Transverse colon (tissue), 4 donors: ENCODE measurements at regions not wholly inside any gene's neighbourhood (a gene's known extent, or its start where the extent isn't known, plus 50 kb on each side); places are given as distances from the start of the nearest gene placed in this dataset.

Experiments used
- DNase-seq: peaks from one replicate; pipeline ENCODE4 v3.0.0-alpha.2; 2019
- H3K27ac ChIP-seq, 4 donors: fragments of 200-600 bp; sonication (generic); 2 replicates each; pipeline ENCODE4 v1.5.1; 2016 to 2018; ENCODE audit warnings: inconsistent platforms in 4 of 4
- H3K27me3 ChIP-seq: fragments of 200-600 bp; sonication (generic); 2 replicates; pipeline ENCODE4 v1.5.1; 2017; ENCODE audit warnings: inconsistent platforms
- H3K36me3 ChIP-seq, 4 donors: fragments of 200-600 bp; sonication (generic); 2 replicates each; pipeline ENCODE4 v1.5.1; 2017 to 2019; ENCODE audit warnings: inconsistent platforms in 4 of 4
- H3K4me1 ChIP-seq, 4 donors: fragments of 200-600 bp; sonication (generic); 2 replicates each; pipeline ENCODE4 v1.5.1; 2017 to 2020; ENCODE audit warnings: inconsistent platforms in 4 of 4
- H3K4me3 ChIP-seq, 4 donors: fragments of 200-600 bp; sonication (generic); 1 replicate in 1 of 4; 2 replicates in 3 of 4; pipeline versions ENCODE4 v1.5.1 to v1.6.1; 2017 to 2019; ENCODE audit warnings: inconsistent platforms in 4 of 4
- H3K9me3 ChIP-seq, 2 donors: fragments of 200-600 bp; sonication (generic); 2 replicates each; pipeline ENCODE4 v1.5.1; 2017 to 2019; ENCODE audit warnings: inconsistent platforms in 2 of 2
- EP300 ChIP-seq: sonication (generic); formaldehyde crosslinking; IDR thresholded peaks from one replicate; pipeline ENCODE4 v1.6.1; 2017; ENCODE audit warnings: antibody characterized with exemption, low read depth
- POLR2A ChIP-seq: fragments of 450-650 bp; IDR thresholded peaks from one replicate; pipeline ENCODE4 v1.6.1; 2016; ENCODE audit warnings: antibody characterized with exemption, mild to moderate bottlenecking, moderate library complexity
- POLR2AphosphoS5 ChIP-seq, 3 donors: sonication (generic); formaldehyde crosslinking; IDR thresholded peaks; one replicate each; pipeline ENCODE4 v1.6.1; 2016; ENCODE audit warnings: antibody characterized with exemption in 3 of 3
- WGBS, 2 donors: methylation state at CpG; one replicate each; pipeline ENCODE4 v1.1.5; 2018; ENCODE audit warnings: low coverage in 1 of 2; 5-methylcytosine and 5-hydroxymethylcytosine counted together
- in situ Hi-C, 4 donors: fragments of 200-750 bp; cut with MboI; loops; one replicate each; pipeline versions ENCODE4 v1.15.0 to v1.15.1; 2017; ENCODE audit warnings: low sequenced_read_pairs in 3 of 4, low pct_ligation_motif_present in 1 of 4, low pct_unique_long_range_greater_than_20kb in 1 of 4
- intact Hi-C: fragments of 100-400 bp; cut with DNase I; formaldehyde crosslinking; loops from one replicate; pipeline ENCODE4 v1.15.1; 2023; ENCODE audit warnings: low total_unique reads
- TF ChIP-seq, protein P1 (sequence below), 5 experiments: fragments of 200-600 bp in 3 of 5; fragments of 450-650 bp in 2 of 5; sonication (generic) in 3 of 5; IDR thresholded peaks; 1 replicate in 2 of 5; 2 replicates in 3 of 5; pipeline ENCODE4 v1.5.1; 2016 to 2017; ENCODE audit warnings: antibody characterized with exemption in 5 of 5, inconsistent platforms in 3 of 5, mild to moderate bottlenecking in 2 of 5, moderate library complexity in 1 of 5

- no peak for DNase-seq
- 87 to 91% methylated on average over 4 of the region's 4 CpGs for WGBS, 2 donors
- Histone ChIP-seq H3K27ac (no peak overlapping the region), H3K27me3 (no peaks in the 10 kb centered on the region), H3K4me1 (no peaks in the 10 kb centered on the region), H3K4me3 (no peak overlapping the region), H3K9me3 (no peaks in the 10 kb centered on the region), H3K36me3 (no peaks in the 10 kb centered on the region)
- in situ Hi-C loops, result no loop called here
- intact Hi-C loops, result no loop called here
- TF ChIP-seq, protein P1, sequence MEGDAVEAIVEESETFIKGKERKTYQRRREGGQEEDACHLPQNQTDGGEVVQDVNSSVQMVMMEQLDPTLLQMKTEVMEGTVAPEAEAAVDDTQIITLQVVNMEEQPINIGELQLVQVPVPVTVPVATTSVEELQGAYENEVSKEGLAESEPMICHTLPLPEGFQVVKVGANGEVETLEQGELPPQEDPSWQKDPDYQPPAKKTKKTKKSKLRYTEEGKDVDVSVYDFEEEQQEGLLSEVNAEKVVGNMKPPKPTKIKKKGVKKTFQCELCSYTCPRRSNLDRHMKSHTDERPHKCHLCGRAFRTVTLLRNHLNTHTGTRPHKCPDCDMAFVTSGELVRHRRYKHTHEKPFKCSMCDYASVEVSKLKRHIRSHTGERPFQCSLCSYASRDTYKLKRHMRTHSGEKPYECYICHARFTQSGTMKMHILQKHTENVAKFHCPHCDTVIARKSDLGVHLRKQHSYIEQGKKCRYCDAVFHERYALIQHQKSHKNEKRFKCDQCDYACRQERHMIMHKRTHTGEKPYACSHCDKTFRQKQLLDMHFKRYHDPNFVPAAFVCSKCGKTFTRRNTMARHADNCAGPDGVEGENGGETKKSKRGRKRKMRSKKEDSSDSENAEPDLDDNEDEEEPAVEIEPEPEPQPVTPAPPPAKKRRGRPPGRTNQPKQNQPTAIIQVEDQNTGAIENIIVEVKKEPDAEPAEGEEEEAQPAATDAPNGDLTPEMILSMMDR (IDR thresholded peaks at IDR 0.05), result no peak
- TF ChIP-seq POLR2AphosphoS5 (IDR thresholded peaks at IDR 0.05) (no peak), EP300 (no peak), POLR2A (no peak)
Measured at GRCh38 chr1:232238009-232238408, 391.9 kb downstream of the SIPA1L2 start.

GRCh38 chr1:232227306-232227705 lies 402.6 kb downstream of the SIPA1L2 start:
- H3K4me1 ChIP-seq, result peaks cover 0 to 7% (median 3%) of the 10 kb centered on the region in 4 donors
- no peaks in the 10 kb centered on the region for H3K9me3 ChIP-seq
- no peaks in the 10 kb centered on the region for H3K27me3 ChIP-seq
- no peak overlapping the region for H3K27ac ChIP-seq
- no peaks in the 10 kb centered on the region for H3K36me3 ChIP-seq
- H3K4me3 ChIP-seq, result no peak overlapping the region
- TF ChIP-seq POLR2A (no peak), EP300 (no peak), POLR2AphosphoS5 (IDR thresholded peaks at IDR 0.05) (no peak)
- TF ChIP-seq, protein P1 (IDR thresholded peaks at IDR 0.05), result no peak
- intact Hi-C loops (no loop called here), in situ Hi-C loops (no loop called here)
- 0 to 34% methylated on average over 1 to 3 of the region's 3 CpGs for WGBS, 2 donors
- no peak for DNase-seq

DNA sequence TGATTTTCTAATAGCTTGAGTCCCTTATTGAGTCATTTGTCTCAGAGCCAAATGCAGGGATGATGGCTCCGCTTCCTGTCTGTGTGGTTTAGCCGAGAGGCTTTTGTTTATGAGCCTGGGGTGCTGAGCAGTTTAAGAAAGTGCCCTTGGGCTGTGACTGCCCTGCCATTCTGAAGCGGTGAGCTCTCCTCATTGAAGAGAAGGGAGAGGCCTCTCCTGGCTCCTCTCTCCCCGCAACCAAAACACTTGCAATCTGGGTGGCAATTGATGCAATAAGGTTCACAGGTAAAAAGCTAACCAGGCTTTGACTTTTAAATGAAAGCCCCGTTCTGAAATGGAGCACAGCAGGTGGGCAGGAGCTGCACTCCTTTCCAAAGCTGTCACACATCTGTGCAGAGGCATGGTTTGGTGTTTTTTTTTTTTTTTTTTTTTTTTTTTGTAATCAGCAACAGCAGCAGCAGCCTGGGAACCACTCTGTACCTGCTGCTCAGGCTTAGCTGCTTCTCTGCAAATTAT lies 403.7 kb downstream of the SIPA1L2 start:
- WGBS, 2 donors, result 45 to 61% methylated on average over 4 to 5 of the region's 5 CpGs
- no peak overlapping the region for H3K4me3 ChIP-seq
- no peaks in the 10 kb centered on the region for H3K27me3 ChIP-seq
- intact Hi-C loops (no loop called here), in situ Hi-C loops (no loop called here)
- TF ChIP-seq POLR2A (no peak), EP300 (no peak), POLR2AphosphoS5 (IDR thresholded peaks at IDR 0.05) (no peak)
- TF ChIP-seq, protein P1 (IDR thresholded peaks at IDR 0.05), result no peak
- H3K36me3 ChIP-seq, result no peaks in the 10 kb centered on the region
- peaks cover 0 to 7% (median 3%) of the 10 kb centered on the region in 4 donors for H3K4me1 ChIP-seq
- no peak for DNase-seq
- no peak overlapping the region for H3K27ac ChIP-seq
- H3K9me3 ChIP-seq, result no peaks in the 10 kb centered on the region

DNA sequence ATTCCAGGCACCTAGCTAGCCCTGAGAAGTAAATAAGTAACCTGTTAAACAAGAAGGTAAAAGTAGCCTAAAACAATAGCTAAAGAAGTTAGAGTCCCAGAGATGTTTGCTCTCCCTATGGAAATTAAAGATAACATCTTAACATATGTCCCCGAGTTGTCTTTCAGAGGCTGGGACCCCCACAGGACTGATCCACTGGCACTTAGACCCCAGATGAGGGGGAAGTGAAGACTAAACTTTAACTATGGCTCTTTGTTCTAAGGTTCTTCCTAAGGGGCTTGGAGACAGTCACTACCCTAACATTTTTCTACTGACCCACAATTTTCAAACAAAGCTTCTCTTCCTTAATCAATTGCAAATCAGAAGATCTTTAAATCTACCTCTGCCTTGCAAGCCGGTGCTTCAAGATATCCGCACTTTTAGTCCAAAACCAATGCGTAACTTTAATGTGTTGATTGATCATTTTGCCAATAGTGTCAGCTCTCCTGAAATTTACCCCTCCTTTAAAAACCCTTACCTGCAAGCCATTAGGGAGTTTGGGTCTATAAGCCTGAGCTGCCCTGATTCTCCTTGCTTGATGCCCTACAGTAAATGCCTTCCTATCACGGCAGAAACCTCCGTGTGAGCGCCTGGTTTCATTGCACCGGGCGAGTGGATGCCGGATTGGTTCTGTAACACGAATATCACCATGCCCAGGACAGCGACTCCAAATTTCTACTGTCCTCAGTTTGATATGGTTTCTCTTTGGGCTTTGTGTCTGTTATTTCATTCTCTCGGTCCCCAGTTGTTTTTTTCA lies 404.4 kb downstream of the SIPA1L2 start:
- WGBS, 2 donors, result 88 to 91% methylated on average over 7 to 13 of the region's 13 CpGs
- H3K36me3 ChIP-seq, result no peaks in the 10 kb centered on the region
- TF ChIP-seq POLR2AphosphoS5 (IDR thresholded peaks at IDR 0.05) (no peak), POLR2A (no peak), EP300 (no peak)
- TF ChIP-seq, protein P1 (IDR thresholded peaks at IDR 0.05), result no peak
- no peak overlapping the region for H3K27ac ChIP-seq
- H3K27me3 ChIP-seq, result no peaks in the 10 kb centered on the region
- no peaks in the 10 kb centered on the region for H3K9me3 ChIP-seq
- in situ Hi-C loops, result no loop called here
- H3K4me1 ChIP-seq, result peaks cover 0 to 7% (median 3%) of the 10 kb centered on the region in 4 donors
- no peak overlapping the region for H3K4me3 ChIP-seq
- intact Hi-C loops, result no loop called here
- DNase-seq, result no peak
